Left kidney (tissue), 1 donor: ENCODE measurements at regions not wholly inside any gene's neighbourhood (a gene's known extent, or its start where the extent isn't known, plus 50 kb on each side); places are given as distances from the start of the nearest gene placed in this dataset.

Experiments used
- DNase-seq: peaks from one replicate; pipeline ENCODE4 v3.0.0-alpha.2; 2013

DNA sequence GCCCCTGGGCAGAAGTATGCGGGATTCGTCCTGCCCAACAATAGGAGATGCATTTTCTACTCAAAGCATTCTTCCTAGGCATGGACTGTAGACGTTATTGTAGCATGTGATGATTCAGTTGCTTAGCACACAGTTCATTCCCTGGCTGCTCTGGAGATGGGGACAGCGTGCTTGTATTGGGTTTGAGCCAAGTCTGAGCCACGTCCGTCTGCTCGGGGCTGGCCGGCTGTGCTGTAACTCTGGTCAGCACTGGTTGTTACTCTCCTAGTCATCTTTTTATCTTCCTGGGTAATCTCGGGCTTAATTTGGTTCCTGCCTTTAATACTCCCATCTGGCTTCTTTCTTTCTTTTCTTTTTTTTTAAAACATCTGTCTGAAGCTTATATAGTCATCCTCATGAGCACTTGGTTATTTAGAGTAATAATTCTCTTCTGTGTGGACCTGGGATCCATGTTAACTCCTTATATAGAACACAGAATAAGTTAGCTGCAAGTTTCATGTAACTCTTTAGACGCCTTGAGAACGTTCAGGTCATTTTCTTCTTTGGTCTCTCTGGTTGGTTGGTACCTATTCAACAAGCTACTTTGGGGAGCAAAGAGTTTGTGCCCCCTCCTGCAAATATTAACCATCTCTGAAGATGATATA is 118.8 kb upstream of the RPS23 start:
- DNase-seq = peak; percentile 76

DNA sequence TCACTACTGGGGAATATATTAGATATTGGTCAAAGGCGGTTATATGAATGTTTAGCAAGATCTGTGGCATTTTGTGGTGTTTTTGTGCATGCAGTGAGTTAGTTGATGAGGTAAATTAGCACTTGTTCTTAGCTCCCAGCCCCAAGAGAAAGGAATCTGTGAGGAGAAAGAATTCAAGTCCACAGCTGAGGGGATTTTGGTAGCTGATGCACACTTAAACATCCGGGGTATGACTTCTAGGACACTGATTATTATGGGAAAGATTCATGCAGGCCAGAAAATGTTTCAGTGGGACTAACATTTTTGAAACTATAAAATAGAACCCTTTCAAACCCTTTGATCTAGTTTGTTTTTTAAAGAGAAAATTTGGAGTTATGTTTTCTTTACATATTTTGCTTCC is 118.2 kb upstream of the RPS23 start:
- DNase-seq = no peak

DNA sequence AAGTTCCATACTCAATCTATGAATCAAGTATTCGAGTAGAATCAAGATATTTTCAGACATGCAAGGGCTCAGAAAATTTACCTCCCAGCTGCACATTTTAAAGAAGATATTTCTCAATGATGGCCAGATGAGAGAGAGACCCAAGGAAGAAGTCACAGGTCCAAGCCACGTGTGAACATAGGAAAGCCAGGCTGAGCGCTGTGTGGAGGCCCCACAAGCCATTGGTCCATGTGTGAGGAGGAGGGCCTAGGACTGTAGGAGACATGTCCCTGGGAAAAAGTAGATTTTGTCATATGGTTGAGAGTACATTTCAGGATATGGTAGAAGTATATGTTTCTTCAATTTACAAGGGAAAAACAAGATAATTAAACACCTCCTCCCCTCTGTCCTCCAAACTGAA is 115.8 kb upstream of the RPS23 start:
- DNase-seq = no peak

DNA sequence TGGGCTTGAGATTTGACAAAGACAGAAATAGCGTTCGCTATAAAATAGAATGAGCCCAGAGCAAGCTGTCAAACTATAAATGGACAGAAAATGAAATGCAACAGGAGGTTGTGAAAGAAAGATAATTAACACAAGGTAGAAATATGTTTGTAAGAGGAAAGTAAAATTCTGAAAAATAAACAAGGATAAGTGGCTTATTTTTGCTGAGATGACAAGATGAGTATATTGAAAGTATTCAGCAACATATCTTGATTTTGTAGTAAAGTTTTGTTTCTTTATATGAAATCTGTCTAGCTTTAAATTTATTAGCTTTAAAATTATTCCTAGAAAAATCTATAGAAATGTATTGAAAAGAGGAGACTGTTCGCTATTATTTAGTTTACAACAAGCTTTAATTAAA is 111.9 kb upstream of the RPS23 start:
- DNase-seq = no peak

DNA sequence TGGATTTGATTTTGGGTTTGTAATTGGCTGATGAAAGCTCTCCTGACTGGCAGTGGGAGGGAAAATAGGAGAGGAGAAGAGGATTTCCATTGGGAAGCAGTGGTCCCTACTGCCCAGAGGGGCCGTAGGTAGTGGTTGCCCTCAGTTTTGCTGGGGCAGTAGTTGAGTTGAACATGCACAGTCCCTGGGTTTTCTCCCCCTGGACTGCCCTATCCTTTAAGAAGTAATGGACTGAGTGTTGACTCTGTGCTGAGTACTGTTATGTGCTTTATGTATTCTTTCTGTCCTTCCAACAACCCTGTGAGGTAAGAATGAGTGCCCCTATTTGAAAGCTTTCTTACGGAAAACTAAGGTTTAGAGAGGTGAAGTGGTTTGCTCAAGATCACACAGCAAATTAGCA is 111.2 kb upstream of the RPS23 start:
- DNase-seq = no peak

DNA sequence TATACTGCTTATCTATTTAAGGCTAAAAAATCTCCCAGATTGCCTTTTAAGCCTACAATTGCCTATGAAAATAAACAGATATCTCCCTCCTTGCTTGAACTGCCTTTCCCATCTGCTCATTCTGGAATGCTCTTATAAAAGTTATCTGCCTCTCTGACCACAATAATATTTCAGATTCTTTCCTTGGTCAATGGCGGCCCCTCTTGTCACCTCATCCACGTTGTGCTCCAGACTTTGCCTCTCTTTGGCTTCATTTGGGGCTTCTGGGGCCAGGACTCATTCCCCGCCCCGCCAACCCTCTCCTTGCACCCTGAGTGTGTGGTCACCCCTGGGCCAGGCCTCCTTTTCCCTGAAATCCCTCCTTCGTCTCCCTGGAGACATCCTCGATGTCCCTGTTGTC is 110.0 kb upstream of the RPS23 start:
- DNase-seq = no peak

DNA sequence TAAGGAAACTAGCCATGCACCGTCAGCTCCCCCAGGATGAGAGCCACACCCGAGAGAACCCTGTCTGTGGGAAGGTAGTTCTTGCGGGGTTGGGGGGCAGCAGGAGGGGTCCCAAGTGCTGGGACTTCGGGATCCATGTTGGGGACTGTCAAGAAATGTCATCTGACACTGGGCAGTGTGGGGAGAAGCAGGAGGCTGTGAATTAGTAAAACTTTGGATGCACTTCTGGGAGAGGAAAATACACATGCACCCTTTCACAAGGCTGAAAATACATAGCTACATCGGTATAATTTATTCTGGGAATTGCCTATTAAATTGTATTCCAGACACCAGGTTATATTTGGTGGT is 109.6 kb upstream of the RPS23 start:
- no peak for DNase-seq

DNA sequence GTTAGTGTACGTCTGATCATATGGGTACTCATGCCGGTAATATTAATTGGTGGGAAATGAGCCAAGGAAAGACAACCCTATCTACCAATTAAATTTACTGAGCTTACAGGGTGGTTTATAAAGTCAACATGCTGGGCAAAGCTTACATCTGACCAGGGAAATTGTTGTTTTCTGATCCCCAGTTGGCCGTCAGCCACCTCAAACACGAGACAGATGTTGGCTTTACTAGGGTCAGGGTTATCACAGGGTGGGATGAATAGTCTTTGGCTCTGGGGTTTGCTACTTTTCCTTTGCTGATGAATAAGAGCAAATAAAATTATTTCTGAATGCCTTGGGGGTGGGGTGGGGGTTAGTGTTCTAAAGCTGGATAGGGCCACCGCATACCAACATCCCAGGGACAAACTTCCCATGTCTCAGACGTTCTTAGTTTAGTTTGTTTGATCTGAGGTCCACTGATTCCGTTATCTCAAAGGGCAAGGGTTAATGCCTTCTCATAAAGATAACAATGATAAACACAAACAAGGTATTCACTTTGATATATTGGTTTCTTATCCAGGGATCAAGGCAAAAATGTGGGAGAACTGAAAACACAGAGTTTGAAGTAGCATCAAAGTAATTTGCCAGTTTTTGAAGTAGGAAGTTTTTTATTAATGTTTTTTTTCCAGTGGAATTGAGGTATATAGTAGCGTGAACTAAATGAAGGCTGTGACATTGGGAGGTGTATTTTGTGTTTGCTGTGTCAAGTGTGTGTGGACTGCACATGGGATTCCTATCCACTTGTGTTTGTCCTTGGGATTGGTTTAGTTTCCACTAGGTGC is 109.1 kb upstream of the RPS23 start:
- no peak for DNase-seq

DNA sequence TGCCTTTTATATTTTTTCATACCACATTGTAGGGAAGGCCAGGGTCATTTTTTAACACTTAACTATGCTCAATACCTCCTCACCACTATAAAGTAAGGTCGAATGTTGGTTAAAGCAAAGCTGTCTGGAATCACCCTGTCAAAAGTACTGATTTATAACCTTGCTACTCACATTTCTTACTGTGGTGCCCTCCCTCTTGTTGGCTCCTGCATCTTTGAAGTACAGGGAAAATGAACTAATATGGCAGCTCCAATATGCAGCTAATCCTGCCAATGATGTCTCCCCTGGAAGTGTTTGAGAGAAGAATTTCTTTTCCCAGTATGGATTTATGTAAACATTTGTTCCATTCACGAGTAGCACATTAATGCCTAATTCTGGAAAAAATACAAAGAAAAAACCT is 108.4 kb upstream of the RPS23 start:
- DNase-seq = peak; percentile 49

DNA sequence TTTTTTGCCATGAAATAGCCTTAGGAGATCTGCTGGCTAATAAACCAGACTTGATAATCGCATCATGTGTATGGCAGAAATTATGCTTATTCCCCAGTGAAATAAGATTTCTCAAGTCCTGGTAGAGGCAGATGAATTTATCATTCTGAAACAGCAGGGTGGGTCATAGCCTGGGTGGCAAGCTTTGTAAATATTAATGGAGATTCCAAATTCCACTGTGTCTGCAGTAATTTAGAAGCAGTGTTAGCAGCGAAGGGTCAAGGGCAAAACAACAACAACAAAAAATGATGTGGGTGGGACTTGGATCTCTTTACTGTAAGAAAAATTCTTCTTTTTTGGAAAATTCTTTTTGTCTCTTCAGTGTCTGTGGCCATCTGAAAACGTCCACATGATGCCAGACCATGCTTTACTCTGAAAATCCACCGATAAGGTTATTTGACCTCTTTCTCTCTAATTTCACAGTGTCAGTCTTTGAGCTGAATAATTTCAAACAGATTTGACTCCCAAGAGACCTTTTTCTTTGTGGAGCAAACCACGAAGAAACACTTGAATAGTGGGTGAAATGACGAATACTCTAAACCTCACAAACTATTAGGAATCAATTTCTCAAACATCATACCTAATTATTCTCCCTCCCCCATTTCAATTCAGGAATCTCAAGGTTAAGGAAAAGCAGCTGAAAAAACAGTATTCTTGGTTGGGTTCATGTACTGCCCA is 106.0 kb upstream of the RPS23 start:
- no peak for DNase-seq

DNA sequence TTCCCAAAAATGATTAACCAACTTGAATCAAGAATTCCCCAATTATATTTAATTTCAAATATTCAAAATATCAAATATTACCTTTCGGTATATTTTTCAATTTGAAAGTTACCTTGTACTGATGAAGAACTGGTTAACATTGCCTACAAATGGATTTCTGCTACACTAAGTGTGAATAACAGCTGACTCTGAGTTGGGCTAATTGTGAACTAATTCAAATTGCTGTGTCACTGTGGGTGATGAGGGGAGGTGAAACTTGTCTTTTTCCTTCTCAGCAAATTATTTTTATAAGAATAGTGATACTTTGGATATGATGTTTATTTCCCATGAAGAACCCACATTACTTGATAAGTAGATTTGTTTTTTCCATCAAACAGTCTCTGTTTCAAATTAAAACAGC is 103.4 kb upstream of the RPS23 start:
- no peak for DNase-seq

DNA sequence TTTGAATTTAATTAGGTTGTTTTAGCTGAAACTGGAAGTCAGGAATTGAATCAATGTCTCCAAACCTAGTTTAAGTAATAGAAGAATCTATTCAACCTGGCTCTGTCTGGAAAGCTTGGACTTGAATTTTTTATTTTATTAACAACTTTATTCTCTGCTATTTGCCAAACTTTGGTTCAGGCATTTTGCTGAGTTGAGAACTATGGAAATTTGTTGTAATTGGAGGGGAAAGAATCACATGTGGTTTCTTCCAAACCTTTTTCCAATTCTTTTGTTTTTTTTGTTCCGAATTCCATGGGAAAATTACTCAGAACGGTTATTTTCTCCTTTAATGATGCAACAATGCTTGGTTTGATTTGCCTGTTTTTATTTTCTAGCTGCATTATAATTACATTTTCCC is 98.2 kb upstream of the RPS23 start:
- DNase-seq = no peak

DNA sequence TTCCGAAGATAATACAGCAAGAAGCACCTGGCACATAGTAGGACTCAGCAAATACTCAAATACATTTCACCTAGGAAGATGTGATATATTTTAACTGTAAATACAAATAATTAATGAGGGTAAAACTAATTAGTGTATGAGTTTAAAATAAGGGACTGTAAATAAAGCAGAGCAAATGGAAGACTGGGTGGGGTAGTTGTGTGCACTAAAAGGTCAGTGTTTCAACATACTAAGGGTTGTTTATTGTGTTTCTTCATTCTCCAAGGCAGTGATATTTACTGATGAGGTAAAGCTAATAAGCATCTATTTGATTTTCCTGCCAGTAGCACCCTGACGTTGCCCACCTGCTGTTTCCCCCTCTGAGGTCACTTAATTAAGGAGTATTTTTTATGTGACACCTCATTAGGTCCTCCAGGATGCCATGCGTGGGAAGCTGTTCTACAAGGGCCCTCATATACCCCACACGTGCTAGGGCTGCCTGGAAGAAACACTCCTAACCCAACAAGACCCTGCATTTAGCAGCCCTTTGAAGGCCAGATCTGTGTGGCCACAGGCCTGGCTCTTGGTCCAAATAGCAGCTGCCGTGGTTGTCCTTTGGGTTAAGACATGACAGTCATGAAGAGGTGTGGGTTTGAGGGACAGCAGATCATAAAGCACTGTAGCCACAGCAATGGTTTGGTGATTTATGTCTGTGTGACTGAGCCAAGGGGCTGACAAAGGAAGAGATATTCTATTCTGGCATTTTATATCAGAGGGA is 97.5 kb upstream of the RPS23 start:
- no peak for DNase-seq

DNA sequence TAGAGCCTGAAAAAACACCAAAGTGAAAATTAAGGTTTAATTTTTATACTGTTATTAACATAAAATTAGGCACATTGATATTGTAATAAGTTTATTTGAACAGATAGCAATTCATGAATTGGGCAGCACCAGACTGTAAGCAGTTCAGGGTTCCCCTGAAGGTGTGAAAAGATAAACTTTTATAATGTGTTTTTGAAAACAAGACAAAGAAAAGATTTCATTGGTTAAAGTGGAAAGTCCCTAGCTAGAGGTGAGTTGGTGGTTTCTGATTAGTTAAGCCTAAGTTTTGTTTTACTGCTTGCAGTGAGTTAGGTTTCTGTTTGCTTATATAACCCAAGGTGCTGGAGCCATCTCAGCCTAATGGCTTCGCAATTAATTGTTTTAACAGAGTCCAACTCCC is 96.5 kb upstream of the RPS23 start:
- no peak for DNase-seq

DNA sequence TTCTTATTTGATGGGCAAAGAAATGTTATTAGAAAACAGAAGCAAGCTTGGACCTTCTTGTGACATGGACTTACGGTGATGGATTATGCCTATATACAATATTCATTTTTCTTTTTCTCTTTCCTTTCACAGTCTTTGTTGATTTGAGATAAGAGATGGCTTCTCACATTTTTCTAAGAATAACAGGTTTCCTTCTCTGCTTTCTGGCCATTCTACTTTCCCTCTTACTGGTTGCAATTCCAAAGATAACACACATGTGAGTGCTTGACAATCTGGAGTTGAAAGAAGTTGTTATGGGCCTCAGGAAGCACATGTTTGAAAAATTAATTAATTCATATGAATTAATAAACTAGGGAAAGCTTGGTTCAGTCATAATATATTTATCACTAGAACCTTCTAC is 89.8 kb upstream of the RPS23 start:
- no peak for DNase-seq

DNA sequence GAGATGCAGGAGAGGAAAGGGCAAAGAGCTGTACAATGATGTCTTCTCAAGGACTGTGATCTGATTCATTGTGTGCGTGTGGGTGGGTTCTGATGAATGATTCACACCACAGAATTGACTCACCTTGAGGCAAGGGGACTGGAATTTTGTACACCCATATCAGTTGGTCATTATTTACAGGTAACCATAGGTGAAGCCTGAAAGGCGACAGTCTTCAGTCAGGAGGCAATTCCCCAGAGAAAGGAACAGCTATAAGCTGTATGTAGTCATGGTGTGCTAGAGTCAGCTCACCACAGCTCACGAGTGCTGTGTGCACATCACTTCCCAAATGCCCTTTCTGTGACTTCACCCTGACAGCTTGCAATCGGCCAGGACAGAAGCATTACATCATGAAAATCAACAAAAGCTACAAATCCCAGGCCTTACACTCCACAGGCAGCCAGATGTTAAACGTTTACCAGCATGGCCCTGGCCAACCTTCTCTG is 87.6 kb upstream of the RPS23 start:
- no peak for DNase-seq

DNA sequence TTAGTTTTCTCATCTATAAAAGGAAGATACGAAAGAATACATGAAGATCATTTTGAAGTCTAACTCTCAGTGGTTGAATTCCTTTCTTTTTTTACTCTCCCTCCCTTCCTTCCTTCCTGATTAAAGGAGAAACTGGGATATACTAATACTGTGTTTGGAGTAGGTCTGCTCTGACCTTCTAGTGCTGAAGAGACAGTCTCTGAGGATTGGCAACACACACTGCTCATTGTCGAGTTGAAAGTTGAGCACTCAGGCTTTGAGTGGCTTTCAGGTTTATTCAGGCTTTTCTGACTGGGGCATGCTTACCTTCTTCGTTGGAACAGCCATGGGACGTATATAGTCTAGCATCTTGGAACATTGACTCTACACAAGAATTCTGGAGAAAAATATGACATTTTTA is 86.9 kb upstream of the RPS23 start:
- DNase-seq = no peak

DNA sequence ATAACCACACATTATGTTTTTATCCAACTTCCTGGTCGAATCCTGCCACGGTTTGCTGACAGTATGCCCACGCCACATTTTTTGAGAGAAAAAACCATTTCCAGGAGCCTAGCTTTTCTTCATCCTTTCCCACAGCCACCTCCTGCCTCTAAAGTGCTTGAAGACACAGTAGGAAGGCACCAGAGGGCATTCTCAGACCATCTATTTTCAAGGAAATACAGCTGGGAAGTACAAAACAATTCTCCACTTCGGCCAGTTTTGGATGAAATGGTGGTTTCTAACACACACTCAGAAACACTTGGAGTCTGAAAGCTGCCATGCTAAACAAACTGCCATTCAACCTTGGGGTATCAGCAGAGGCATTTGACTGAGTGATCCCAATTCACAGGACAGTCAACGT is 86.3 kb upstream of the RPS23 start:
- no peak for DNase-seq

DNA sequence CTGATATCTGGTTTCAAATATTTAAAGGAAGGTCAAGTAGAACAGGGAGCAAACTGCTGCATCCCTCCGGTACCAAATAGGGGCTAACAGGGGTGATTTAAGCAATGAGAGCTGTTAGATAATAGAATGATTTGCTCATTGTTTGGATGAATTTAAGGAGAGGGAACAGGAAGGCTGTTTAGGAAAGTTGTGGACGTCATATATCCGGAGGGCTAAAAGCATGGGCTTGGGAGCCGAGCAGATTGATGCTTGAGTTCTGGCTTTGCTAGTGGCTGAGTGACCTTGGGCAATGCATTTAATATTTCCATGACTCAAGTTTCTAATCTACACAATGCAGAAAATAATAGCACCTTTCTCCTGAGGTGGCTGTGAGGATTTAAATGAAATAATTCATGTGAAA is 85.4 kb upstream of the RPS23 start:
- DNase-seq = no peak

DNA sequence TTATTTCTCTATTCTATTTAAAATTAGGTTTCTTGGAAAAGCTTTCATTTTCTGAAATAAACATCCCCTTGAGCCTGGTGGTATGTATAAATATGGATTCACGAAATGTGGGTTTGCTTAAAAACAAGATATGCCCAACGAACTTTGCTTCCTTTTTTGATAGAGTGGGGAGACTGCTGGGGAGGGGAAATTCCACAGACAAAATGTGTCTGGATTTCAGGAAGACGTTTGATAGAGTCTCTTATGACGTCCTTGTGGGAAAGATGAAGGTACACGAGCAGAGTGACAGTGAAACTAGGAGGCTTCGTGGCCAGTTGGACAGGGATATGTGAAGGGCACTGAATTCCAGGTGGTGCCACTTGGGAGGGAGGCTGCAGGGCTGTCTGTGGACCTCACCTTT is 84.5 kb upstream of the RPS23 start:
- DNase-seq = no peak

DNA sequence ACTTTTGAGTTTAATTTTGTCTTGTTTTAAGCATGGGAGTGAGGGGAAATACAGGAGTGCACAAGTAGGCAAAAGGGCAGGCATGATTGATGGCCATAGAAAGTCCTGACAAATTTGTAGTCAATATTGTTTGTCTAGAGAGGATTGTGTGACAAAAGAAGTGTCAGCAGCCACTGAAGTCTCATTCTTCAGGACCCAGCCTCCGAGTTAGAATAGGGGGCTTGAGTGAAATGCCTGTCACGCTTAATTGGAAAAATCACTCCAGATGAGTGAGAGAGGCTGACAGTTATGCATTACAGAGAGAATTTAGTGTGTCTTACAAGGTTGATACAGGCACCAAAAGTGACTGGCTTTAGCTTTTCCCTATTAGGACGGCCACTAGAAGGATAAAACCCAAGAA is 81.9 kb upstream of the RPS23 start:
- no peak for DNase-seq

DNA sequence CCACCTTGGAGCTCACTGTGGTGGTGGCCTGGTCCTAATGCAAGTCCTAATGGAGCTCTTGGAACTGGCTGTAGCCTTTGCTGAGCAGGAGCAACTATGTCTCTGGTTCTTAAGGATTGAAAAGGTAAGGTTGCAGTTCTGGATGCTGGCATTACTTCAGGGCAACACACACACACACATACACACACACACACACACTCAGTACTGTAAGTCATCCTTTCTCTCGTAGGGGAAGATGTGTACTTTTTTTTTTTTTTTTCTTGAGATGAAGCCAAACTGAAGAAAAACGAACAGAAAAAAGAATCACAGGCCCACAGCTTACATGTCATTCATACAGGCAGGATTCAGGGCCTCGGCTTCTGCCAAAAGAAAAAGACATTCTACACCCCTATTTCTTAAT is 81.1 kb upstream of the RPS23 start:
- DNase-seq = no peak

DNA sequence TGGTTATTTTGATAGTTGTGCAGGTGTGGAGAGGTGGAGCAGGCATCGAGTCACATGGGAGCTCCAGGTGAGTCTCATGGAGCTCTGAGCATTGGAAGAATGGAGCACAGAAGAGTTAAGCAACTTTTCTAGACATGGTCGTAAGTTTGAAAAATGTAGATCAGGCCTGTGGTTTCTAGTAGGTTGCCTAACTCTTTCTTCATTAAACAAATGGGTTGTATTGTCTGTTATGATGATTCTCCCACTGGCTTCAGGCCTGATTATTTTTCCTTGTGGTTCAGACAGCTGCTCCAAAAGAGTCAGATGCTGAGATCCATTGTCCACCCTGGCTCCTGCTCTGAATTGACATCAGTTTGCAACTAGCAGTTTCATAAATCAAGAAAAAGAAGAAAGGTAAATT is 80.3 kb upstream of the RPS23 start:
- DNase-seq = no peak
